KMS-11 (cell line): ENCODE measurements at regions not wholly inside any gene's neighbourhood (a gene's known extent, or its start where the extent isn't known, plus 50 kb on each side); places are given as distances from the start of the nearest gene placed in this dataset.

Experiments
- H2AFZ ChIP-seq: fragments of 200-600 bp; sonication (generic); 2 replicates; pipeline ENCODE4 v1.6.1; 2016; ENCODE audit warnings: antibody characterized with exemption, mixed run types, low read depth
- H3K27ac ChIP-seq: fragments of 200-600 bp; sonication (generic); 2 replicates; pipeline ENCODE4 v1.6.1; 2016; ENCODE audit warnings: mild to moderate bottlenecking, mixed run types
- H3K27me3 ChIP-seq: fragments of 200-600 bp; sonication (generic); 2 replicates; pipeline ENCODE4 v1.6.1; 2017; ENCODE audit warnings: mild to moderate bottlenecking, low read depth, mixed run types, moderate library complexity; ENCODE audit not compliant: insufficient read depth
- H3K36me3 ChIP-seq: fragments of 200-600 bp; sonication (generic); 2 replicates; pipeline ENCODE4 v1.6.1; 2017; ENCODE audit warnings: mild to moderate bottlenecking, mixed run types; ENCODE audit not compliant: insufficient read depth
- H3K4me1 ChIP-seq: fragments of 200-600 bp; sonication (generic); 2 replicates; pipeline ENCODE4 v1.6.1; 2016; ENCODE audit warnings: mild to moderate bottlenecking, low read depth, mixed run types; ENCODE audit not compliant: poor library complexity, severe bottlenecking
- H3K4me2 ChIP-seq: fragments of 200-600 bp; sonication (generic); 2 replicates; pipeline ENCODE4 v1.7.0; 2016; ENCODE audit warnings: mild to moderate bottlenecking, mixed run types
- H3K4me3 ChIP-seq: fragments of 200-600 bp; sonication (generic); IDR thresholded peaks from 2 replicates; pipeline ENCODE4 v1.6.1; 2017; ENCODE audit warnings: low read depth, low read length, mixed read lengths; ENCODE audit not compliant: insufficient read depth
- H3K79me2 ChIP-seq: fragments of 200-600 bp; sonication (generic); 2 replicates; pipeline ENCODE4 v1.6.1; 2016; ENCODE audit warnings: low read depth, mixed run types; ENCODE audit not compliant: insufficient read depth
- H3K9ac ChIP-seq: fragments of 200-600 bp; sonication (generic); 2 replicates; pipeline ENCODE4 v1.6.1; 2016; ENCODE audit warnings: mild to moderate bottlenecking, mixed run types
- H4K20me1 ChIP-seq: fragments of 200-600 bp; sonication (generic); 2 replicates; pipeline ENCODE4 v1.6.1; 2016; ENCODE audit warnings: mild to moderate bottlenecking, mixed run types; ENCODE audit not compliant: insufficient read depth
- TF ChIP-seq, protein P1 (sequence below): fragments of 200-600 bp; sonication (generic); conservative IDR thresholded peaks from 2 replicates; pipeline ENCODE4 v1.6.1; 2017; ENCODE audit warnings: low read depth, mild to moderate bottlenecking, antibody characterized with exemption, low read length, moderate library complexity, mixed read lengths

DNA sequence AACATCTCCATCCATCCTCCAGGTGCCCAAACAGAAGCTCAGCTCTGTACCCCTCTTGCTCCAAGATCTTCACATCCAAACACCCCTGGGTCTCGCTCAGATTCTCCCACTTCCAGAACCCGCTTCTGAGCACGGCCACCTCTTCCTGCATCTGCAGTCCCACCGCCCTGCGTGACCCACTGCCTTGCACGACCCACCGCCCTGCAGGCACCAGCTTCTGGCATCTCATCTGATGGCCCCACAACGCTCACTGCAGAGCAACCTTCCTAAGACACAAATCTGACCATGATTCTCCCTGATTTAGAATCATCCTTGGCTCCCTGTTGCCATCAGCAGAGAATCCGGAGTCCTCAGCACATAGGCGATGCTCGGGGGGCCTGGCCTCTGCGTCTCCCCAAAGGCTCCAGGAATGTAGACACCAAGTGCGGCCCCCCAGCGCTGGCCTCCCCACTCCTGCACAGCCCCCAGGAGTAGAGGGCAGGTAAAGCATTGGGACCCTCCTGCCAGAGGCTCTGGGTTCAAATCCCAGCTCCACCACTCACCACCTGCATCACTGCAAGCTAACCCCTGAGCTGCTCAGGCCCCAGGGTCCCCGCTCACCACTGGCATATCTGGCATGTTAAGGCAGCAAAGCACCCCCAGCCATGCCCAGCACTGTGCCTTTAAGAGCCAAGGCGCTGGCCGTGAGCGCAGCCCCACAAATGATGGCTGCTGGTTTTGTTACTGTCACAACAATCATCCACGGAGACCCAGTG is 459.3 kb downstream of the BRD1 start:
- Histone ChIP-seq H4K20me1 (no peaks in the 10 kb centered on the region), H3K9ac (no peak overlapping the region), H3K27me3 (no peaks in the 10 kb centered on the region), H3K27ac (no peak overlapping the region), H2AFZ (no peak overlapping the region), H3K36me3 (no peaks in the 10 kb centered on the region), H3K4me3 (no peak overlapping the region), H3K4me1 (no peaks in the 10 kb centered on the region), H3K4me2 (no peak overlapping the region), H3K79me2 (no peaks in the 10 kb centered on the region)
- TF ChIP-seq, protein P1, sequence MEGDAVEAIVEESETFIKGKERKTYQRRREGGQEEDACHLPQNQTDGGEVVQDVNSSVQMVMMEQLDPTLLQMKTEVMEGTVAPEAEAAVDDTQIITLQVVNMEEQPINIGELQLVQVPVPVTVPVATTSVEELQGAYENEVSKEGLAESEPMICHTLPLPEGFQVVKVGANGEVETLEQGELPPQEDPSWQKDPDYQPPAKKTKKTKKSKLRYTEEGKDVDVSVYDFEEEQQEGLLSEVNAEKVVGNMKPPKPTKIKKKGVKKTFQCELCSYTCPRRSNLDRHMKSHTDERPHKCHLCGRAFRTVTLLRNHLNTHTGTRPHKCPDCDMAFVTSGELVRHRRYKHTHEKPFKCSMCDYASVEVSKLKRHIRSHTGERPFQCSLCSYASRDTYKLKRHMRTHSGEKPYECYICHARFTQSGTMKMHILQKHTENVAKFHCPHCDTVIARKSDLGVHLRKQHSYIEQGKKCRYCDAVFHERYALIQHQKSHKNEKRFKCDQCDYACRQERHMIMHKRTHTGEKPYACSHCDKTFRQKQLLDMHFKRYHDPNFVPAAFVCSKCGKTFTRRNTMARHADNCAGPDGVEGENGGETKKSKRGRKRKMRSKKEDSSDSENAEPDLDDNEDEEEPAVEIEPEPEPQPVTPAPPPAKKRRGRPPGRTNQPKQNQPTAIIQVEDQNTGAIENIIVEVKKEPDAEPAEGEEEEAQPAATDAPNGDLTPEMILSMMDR = no peak

DNA sequence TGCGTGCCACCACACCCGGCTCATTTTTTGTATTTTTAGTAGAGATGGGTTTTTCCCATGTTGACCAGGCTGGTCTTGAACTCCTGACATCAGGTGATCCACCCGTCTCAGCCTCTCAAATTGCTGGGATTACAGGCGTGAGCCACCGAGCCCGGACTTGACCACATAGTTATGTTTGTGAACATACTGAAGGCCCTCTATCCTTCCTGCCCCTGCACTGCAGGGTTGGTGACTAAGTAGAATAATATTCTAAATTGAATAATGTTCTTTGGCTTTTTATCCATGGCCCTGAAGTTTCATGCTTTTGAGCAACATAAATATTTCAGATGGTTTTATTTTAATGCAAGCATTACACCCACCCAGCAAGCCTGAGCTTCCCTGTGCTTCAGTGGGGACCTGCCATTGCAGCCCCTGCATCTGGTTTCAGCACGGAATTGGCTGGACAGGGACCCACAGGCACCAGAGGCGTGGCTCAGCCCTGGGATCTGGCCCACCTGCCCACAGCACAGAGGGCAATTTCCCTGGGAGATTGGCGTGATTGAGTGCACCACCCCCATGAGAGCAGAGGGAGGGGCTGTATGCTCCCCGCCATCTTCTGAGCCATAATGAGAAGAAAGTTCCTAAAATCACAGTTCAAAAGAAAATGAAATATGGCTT is 460.5 kb downstream of the BRD1 start:
- TF ChIP-seq, protein P1 = no peak
- no peak overlapping the region for H2AFZ ChIP-seq
- no peaks in the 10 kb centered on the region; the same call in 1 of the 2 replicates for H3K27me3 ChIP-seq
- H3K4me3 ChIP-seq = no peak overlapping the region
- no peak overlapping the region for H3K4me2 ChIP-seq
- H3K27ac ChIP-seq = no peak overlapping the region
- no peaks in the 10 kb centered on the region for H3K79me2 ChIP-seq
- no peak overlapping the region for H3K9ac ChIP-seq
- no peaks in the 10 kb centered on the region for H3K36me3 ChIP-seq
- H4K20me1 ChIP-seq = no peaks in the 10 kb centered on the region
- no peaks in the 10 kb centered on the region for H3K4me1 ChIP-seq

DNA sequence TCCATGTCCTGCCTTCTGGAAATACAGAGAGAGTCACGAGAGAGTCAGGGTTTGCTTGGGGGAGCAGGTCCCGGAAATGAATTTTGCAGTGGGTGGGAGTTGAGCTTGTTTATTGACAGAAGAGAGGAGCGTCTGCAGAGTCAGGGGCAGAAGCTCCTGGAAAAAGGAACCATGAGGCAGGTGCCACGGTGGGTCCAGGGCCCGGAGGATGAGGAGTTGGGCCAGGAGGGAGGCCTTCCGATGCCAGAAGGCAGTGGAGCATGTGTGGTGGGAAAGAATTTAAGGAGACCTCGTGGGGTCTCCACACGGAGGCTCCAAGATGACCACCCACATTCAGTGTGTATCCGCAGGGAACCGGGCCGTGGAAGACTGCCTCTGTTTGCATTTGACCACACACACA is 461.2 kb downstream of the BRD1 start:
- TF ChIP-seq, protein P1 = no peak
- H3K4me1 ChIP-seq = no peaks in the 10 kb centered on the region

GRCh38 chr22:49365910-49366309 is 461.8 kb downstream of the BRD1 start:
- Histone ChIP-seq H2AFZ (no peak overlapping the region), H3K79me2 (no peaks in the 10 kb centered on the region), H3K36me3 (no peaks in the 10 kb centered on the region), H3K4me2 (no peak overlapping the region), H3K27me3 (no peaks in the 10 kb centered on the region; the same call in 1 of the 2 replicates), H3K9ac (no peak overlapping the region), H3K4me3 (no peak overlapping the region), H4K20me1 (no peaks in the 10 kb centered on the region), H3K27ac (no peak overlapping the region), H3K4me1 (no peaks in the 10 kb centered on the region)
- TF ChIP-seq, protein P1 = no peak

More for the DNA sequence above, 461.2 kb downstream of the BRD1 start:
- Histone ChIP-seq H3K36me3 (no peaks in the 10 kb centered on the region), H3K4me3 (no peak overlapping the region), H3K4me2 (no peak overlapping the region), H3K27ac (no peak overlapping the region), H4K20me1 (no peaks in the 10 kb centered on the region), H3K27me3 (no peaks in the 10 kb centered on the region; the same call in 1 of the 2 replicates), H2AFZ (no peak overlapping the region), H3K9ac (no peak overlapping the region), H3K79me2 (no peaks in the 10 kb centered on the region)
